ENCODE measurements at regions not wholly inside any gene's neighbourhood (a gene's known extent, or its start where the extent isn't known, plus 50 kb on each side); places are given as distances from the start of the nearest gene placed in this dataset.
"Not testable (repeated sequence)": the region's sequence is repeated elsewhere in the genome, so short reads cannot be mapped to it uniquely, and the experiment has no call there.

- DNase-seq: no peak
Measured at GRCh38 chr4:173685831-173686210, 155.8 kb upstream of the HAND2 start.

GRCh38 chr4:173685165-173685830, 155.3 kb upstream of the HAND2 start:
- DNase-seq: no peak

- no peak for DNase-seq
Measured at GRCh38 chr4:173684223-173684622, 154.2 kb upstream of the HAND2 start.

- DNase-seq: no peak
Measured at GRCh38 chr4:173682609-173683008, 152.6 kb upstream of the HAND2 start.

GRCh38 chr4:173680278-173680677, 150.2 kb upstream of the HAND2 start:
- no peak for DNase-seq

GRCh38 chr4:173675446-173675845, 145.4 kb upstream of the HAND2 start:
- no peak for DNase-seq

GRCh38 chr4:173669460-173670179, 139.6 kb upstream of the HAND2 start:
- no peak for DNase-seq

- DNase-seq: no peak
Measured at GRCh38 chr4:173661001-173661400, 131.0 kb upstream of the HAND2 start.

GRCh38 chr4:173656898-173657297, 126.9 kb upstream of the HAND2 start:
- DNase-seq: no peak

- no peak for DNase-seq
Measured at GRCh38 chr4:173652283-173652931, 122.4 kb upstream of the HAND2 start.

- no peak for DNase-seq
Measured at GRCh38 chr4:173651651-173652282, 121.7 kb upstream of the HAND2 start.

- DNase-seq: no peak
Measured at GRCh38 chr4:173647902-173648301, 117.9 kb upstream of the HAND2 start.

GRCh38 chr4:173642509-173642908, 112.5 kb upstream of the HAND2 start:
- DNase-seq: no peak

GRCh38 chr4:173635395-173635794, 105.4 kb upstream of the HAND2 start:
- DNase-seq: no peak

GRCh38 chr4:173626277-173626676, 96.2 kb upstream of the HAND2 start:
- no peak for DNase-seq

- DNase-seq: not testable (repeated sequence)
Measured at GRCh38 chr4:173618648-173619047, 88.6 kb upstream of the HAND2 start.

- DNase-seq: no peak
Measured at GRCh38 chr4:173609158-173609557, 79.1 kb upstream of the HAND2 start.

- DNase-seq: peak in 1 of 2 experiments; percentile 27
Measured at GRCh38 chr4:173608632-173609031, 78.6 kb upstream of the HAND2 start.

- DNase-seq: no peak
Measured at GRCh38 chr4:173591760-173592159, 61.7 kb upstream of the HAND2 start.

GRCh38 chr4:173590697-173591096, 60.7 kb upstream of the HAND2 start:
- DNase-seq: no peak

GRCh38 chr4:173585876-173586572, 56.0 kb upstream of the HAND2 start:
- no peak for DNase-seq

- no peak for DNase-seq
Measured at GRCh38 chr4:173584506-173584905, 54.5 kb upstream of the HAND2 start.

All from NCI-H526 (cell line).